ENCODE measurements at regions not wholly inside any gene's neighbourhood (a gene's known extent, or its start where the extent isn't known, plus 50 kb on each side); places are given as distances from the start of the nearest gene placed in this dataset.

DNA sequence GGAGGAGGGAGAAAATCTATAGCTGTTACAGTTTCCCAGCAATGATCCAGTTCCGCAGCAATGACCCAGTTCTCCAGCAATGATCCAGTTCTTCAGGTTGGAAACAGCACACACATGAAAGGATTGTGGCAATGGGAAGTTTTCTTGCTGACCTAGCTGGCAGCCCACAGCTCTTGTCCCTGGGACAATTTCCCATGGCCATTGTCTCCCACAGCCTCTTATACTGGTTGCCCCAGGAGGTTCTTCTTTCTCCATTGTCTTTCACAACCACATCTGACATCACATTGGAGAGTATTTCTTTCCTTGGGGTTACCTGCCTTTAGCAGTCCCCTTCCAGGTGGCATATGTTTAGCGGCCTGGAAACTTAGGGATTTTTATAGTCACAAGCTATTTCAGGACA, 209.8 kb upstream of the PLEKHG7 start:
- TF ChIP-seq, protein P1, sequence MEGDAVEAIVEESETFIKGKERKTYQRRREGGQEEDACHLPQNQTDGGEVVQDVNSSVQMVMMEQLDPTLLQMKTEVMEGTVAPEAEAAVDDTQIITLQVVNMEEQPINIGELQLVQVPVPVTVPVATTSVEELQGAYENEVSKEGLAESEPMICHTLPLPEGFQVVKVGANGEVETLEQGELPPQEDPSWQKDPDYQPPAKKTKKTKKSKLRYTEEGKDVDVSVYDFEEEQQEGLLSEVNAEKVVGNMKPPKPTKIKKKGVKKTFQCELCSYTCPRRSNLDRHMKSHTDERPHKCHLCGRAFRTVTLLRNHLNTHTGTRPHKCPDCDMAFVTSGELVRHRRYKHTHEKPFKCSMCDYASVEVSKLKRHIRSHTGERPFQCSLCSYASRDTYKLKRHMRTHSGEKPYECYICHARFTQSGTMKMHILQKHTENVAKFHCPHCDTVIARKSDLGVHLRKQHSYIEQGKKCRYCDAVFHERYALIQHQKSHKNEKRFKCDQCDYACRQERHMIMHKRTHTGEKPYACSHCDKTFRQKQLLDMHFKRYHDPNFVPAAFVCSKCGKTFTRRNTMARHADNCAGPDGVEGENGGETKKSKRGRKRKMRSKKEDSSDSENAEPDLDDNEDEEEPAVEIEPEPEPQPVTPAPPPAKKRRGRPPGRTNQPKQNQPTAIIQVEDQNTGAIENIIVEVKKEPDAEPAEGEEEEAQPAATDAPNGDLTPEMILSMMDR (IDR thresholded peaks at IDR 0.05): no peak
- no peak for TF ChIP-seq EZH2phosphoT487 (IDR thresholded peaks at IDR 0.05)
- TF ChIP-seq EZH2 (IDR thresholded peaks at IDR 0.05): no peak

All from neural progenitor cell (in vitro differentiated cells).